Endodermal cell (in vitro differentiated cells): ENCODE measurements at regions not wholly inside any gene's neighbourhood (a gene's known extent, or its start where the extent isn't known, plus 50 kb on each side); places are given as distances from the start of the nearest gene placed in this dataset.

Source experiments
- DNase-seq: peaks from one replicate; pipeline ENCODE4 v3.0.0-alpha.2; 2017
- H3K27ac ChIP-seq: 2 replicates; pipeline ENCODE4 v1.5.1; 2013; ENCODE audit warnings: mild to moderate bottlenecking, low read depth, low read length, moderate library complexity
- H3K27me3 ChIP-seq: 2 replicates; pipeline ENCODE4 v1.6.1; 2013; ENCODE audit warnings: mild to moderate bottlenecking, low read length, moderate library complexity; ENCODE audit not compliant: insufficient read depth, control insufficient read depth, poor library complexity, severe bottlenecking
- H3K36me3 ChIP-seq: 2 replicates; pipeline ENCODE4 v1.7.0; 2013; ENCODE audit warnings: mild to moderate bottlenecking, low read length, moderate library complexity; ENCODE audit not compliant: control insufficient read depth, insufficient read depth
- H3K4me1 ChIP-seq: one replicate; pipeline ENCODE4 v1.7.0; 2013; ENCODE audit warnings: low read length; ENCODE audit not compliant: control insufficient read depth, insufficient read depth
- H3K4me3 ChIP-seq: 2 replicates; pipeline ENCODE4 v1.5.1; 2013; ENCODE audit warnings: mild to moderate bottlenecking, low read length, moderate library complexity
- H3K9ac ChIP-seq: 2 replicates; pipeline ENCODE4 v1.6.1; 2013; ENCODE audit warnings: mild to moderate bottlenecking, low read length, moderate library complexity; ENCODE audit not compliant: poor library complexity, severe bottlenecking; ENCODE audit errors: extremely low read depth
- H3K9me3 ChIP-seq: 2 replicates; pipeline ENCODE4 v1.6.1; 2013; ENCODE audit warnings: mild to moderate bottlenecking, low read length, moderate library complexity; ENCODE audit not compliant: control insufficient read depth
- H3K27ac Mint-ChIP-seq: 2 replicates; pipeline ENCODE4 v1.8.0; 2020; ENCODE audit warnings: mixed read lengths
- H3K27me3 Mint-ChIP-seq: 2 replicates; pipeline ENCODE4 v1.8.0; 2021; ENCODE audit warnings: mild to moderate bottlenecking, mixed read lengths; ENCODE audit not compliant: insufficient read depth
- H3K36me3 Mint-ChIP-seq: 2 replicates; pipeline ENCODE4 v1.8.0; 2020; ENCODE audit warnings: low read depth, mixed read lengths
- H3K4me1 Mint-ChIP-seq: 2 replicates; pipeline ENCODE4 v1.8.0; 2020; ENCODE audit warnings: mixed read lengths
- H3K4me3 Mint-ChIP-seq: 2 replicates; pipeline ENCODE4 v1.8.0; 2020; ENCODE audit warnings: mild to moderate bottlenecking, moderate library complexity, mixed read lengths
- H3K9me3 Mint-ChIP-seq: 2 replicates; pipeline ENCODE4 v1.8.0; 2020; ENCODE audit warnings: mild to moderate bottlenecking, mixed read lengths
- WGBS, 2 experiments: methylation state at CpG; one replicate each; pipeline versions ENCODE4 v1.1.5 to v1.1.7; 2013; ENCODE audit warnings: missing lambda C conversion rate in 2 of 2, mixed read lengths in 1 of 2; ENCODE audit not compliant: insufficient coverage in 1 of 2, insufficient read length in 1 of 2; 5-methylcytosine and 5-hydroxymethylcytosine counted together
- TF ChIP-seq, protein P1 (sequence below): fragments of 200-600 bp; sonication (generic); conservative IDR thresholded peaks from 2 replicates; pipeline ENCODE4 v1.5.0; 2021; ENCODE audit warnings: antibody characterized with exemption, mild to moderate bottlenecking

DNA sequence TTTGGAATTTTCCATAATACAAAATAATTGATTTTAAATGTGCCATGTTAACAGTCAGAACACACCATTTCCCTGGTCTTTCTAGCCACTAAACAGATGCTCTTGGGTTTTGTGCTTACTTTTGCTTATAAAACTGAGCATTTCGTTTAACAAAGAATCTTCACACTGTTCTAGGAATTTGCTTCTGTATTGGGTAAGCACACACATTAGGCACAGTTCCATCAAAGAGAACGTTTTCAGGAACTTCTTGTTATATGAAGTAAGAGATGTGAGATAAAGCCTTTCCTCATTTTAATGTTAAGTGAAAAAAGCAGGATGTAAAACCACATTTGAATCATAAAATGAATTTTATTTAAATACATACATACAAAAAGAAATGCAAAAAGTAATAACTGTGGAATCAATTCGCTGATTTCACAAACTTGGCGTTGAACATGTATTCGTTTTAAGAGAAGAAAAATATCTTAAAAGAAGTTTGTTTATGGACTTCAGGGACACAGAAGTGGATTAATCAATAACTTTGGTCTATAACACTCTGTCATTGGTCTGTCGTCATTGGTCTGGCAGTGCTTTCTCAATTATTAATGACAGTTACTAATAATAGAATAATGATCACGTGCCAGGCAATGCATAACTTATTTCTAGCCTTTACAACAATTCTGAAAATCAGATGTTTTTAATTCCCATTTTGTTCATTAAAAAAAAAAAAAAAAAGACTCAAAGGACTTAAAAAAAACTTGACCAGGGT, 199.9 kb upstream of the PRDM1 start:
- Histone ChIP-seq H3K27me3 (no peaks in the 10 kb centered on the region), H3K36me3 (no peaks in the 10 kb centered on the region), H3K9ac (no peak overlapping the region), H3K27ac (no peak overlapping the region), H3K9me3 (peaks cover 32% of the 10 kb centered on the region), H3K4me3 (no peak overlapping the region), H3K4me1 (peaks cover 3% of the 10 kb centered on the region)
- H3K27me3 Mint-ChIP-seq: peaks cover under 1% of the 10 kb centered on the region
- no peak for DNase-seq
- H3K36me3 Mint-ChIP-seq: no peaks in the 10 kb centered on the region
- H3K4me3 Mint-ChIP-seq: no peak overlapping the region
- 96 to 100% methylated on average over 4 to 7 of the region's 7 CpGs for WGBS, 2 experiments
- H3K9me3 Mint-ChIP-seq: peaks cover 26% of the 10 kb centered on the region
- peaks cover 9% of the 10 kb centered on the region for H3K4me1 Mint-ChIP-seq
- H3K27ac Mint-ChIP-seq: no peak overlapping the region
- TF ChIP-seq, protein P1, sequence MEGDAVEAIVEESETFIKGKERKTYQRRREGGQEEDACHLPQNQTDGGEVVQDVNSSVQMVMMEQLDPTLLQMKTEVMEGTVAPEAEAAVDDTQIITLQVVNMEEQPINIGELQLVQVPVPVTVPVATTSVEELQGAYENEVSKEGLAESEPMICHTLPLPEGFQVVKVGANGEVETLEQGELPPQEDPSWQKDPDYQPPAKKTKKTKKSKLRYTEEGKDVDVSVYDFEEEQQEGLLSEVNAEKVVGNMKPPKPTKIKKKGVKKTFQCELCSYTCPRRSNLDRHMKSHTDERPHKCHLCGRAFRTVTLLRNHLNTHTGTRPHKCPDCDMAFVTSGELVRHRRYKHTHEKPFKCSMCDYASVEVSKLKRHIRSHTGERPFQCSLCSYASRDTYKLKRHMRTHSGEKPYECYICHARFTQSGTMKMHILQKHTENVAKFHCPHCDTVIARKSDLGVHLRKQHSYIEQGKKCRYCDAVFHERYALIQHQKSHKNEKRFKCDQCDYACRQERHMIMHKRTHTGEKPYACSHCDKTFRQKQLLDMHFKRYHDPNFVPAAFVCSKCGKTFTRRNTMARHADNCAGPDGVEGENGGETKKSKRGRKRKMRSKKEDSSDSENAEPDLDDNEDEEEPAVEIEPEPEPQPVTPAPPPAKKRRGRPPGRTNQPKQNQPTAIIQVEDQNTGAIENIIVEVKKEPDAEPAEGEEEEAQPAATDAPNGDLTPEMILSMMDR: no peak

DNA sequence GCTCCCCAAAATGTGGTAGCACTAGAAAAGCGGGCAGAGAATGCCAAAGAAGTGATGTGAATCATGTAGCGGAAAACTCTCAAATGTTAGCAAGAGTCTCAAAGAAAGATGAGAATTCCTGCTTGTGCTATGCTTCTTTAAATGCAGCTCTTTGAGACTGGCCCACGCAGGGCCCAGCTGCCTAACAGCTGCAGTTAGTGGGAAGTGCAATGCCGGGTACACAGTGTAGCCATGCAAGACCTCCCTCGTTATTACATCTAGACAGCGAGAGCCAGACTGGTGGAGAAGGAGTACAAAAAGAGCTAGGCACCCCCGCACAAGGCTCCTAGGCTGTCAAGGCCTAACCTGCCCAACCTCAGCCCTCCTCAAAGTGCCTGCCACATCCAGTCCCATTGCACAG, 201.7 kb upstream of the PRDM1 start:
- H3K27me3 Mint-ChIP-seq: no peaks in the 10 kb centered on the region

DNA sequence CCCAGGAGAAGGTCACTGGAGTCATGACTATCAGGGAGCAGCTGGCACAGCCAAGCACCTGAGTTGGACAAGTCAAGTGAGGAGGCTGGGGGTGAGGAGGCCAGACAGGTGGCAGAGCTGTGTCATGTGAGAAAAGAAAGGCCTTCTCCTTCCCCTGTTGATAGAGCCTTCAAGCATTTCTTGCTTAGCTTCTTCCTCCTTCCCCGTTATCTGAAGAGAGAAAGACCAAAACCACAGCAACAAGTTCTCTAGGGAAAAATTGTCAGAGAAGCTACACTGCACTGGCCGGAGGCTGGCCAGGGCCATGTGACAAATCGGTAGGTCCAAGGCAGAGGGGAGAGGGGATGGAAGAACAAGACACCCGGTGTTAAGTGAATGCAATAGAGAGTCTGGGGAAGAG, 202.1 kb upstream of the PRDM1 start:
- H3K27me3 ChIP-seq: no peaks in the 10 kb centered on the region
- H3K9ac ChIP-seq: no peak overlapping the region
- Mint-ChIP-seq H3K4me1 (peaks cover 18% of the 10 kb centered on the region), H3K27ac (no peak overlapping the region), H3K36me3 (no peaks in the 10 kb centered on the region), H3K4me3 (no peak overlapping the region), H3K9me3 (peaks cover 6% of the 10 kb centered on the region), H3K27me3 (no peaks in the 10 kb centered on the region)
- peaks cover 10% of the 10 kb centered on the region for H3K9me3 ChIP-seq
- H3K4me1 ChIP-seq: peaks cover 3% of the 10 kb centered on the region
- no peak overlapping the region for H3K4me3 ChIP-seq
- no peak for DNase-seq
- 89 to 92% methylated on average over 3 to 4 of the region's 4 CpGs for WGBS, 2 experiments
- TF ChIP-seq, protein P1: no peak
- no peaks in the 10 kb centered on the region for H3K36me3 ChIP-seq
- no peak overlapping the region for H3K27ac ChIP-seq

More for the DNA sequence above, 201.7 kb upstream of the PRDM1 start:
- no peak overlapping the region for H3K4me3 ChIP-seq
- WGBS, 2 experiments: 92 to 94% methylated on average over 7 of the region's 7 CpGs
- Mint-ChIP-seq H3K27ac (no peak overlapping the region), H3K36me3 (no peaks in the 10 kb centered on the region), H3K4me1 (peaks cover 18% of the 10 kb centered on the region), H3K4me3 (no peak overlapping the region), H3K9me3 (peaks cover 10% of the 10 kb centered on the region)
- H3K36me3 ChIP-seq: no peaks in the 10 kb centered on the region
- no peaks in the 10 kb centered on the region for H3K27me3 ChIP-seq
- H3K27ac ChIP-seq: no peak overlapping the region
- DNase-seq: no peak
- H3K9me3 ChIP-seq: peaks cover 14% of the 10 kb centered on the region
- no peak overlapping the region for H3K9ac ChIP-seq
- TF ChIP-seq, protein P1: no peak
- peaks cover 3% of the 10 kb centered on the region for H3K4me1 ChIP-seq
